HL-60 (cell line): ENCODE measurements at regions not wholly inside any gene's neighbourhood (a gene's known extent, or its start where the extent isn't known, plus 50 kb on each side); places are given as distances from the start of the nearest gene placed in this dataset.

Experiments used
- DNase-seq, 2 experiments: peaks; one replicate each; pipeline ENCODE4 v3.0.0-alpha.2; 2010 to 2020; ENCODE audit warnings: low read depth in 1 of 2, low spot score in 1 of 2
- H3K27ac ChIP-seq: fragments of 250-450 bp; sonication (Bioruptor Pico); replicated peaks from 2 replicates; pipeline ENCODE4 v1.5.1; 2020; ENCODE audit warnings: mild to moderate bottlenecking, moderate library complexity
- H3K27me3 ChIP-seq: fragments of 250-450 bp; sonication (Bioruptor Pico); 2 replicates; pipeline ENCODE4 v1.5.1; 2021; ENCODE audit warnings: mild to moderate bottlenecking, moderate library complexity; ENCODE audit not compliant: insufficient read depth, poor library complexity, severe bottlenecking
- H3K4me3 ChIP-seq: replicated peaks from 2 replicates; pipeline ENCODE4 v1.5.1; 2011; ENCODE audit warnings: mild to moderate bottlenecking, control low read depth, low read length; ENCODE audit not compliant: insufficient read depth
- CTCF ChIP-seq: IDR thresholded peaks from one replicate; pipeline ENCODE4 v1.5.1; 2011; ENCODE audit warnings: low read length, control low read depth, inconsistent platforms; ENCODE audit not compliant: insufficient read depth
- GABPA ChIP-seq: IDR thresholded peaks from 2 replicates; pipeline ENCODE4 v1.6.1; 2012; ENCODE audit warnings: low read depth
- POLR2AphosphoS5 ChIP-seq: IDR thresholded peaks from 2 replicates; pipeline ENCODE4 v1.6.1; 2012; ENCODE audit warnings: low read depth
- REST ChIP-seq: IDR thresholded peaks from 2 replicates; pipeline ENCODE4 v1.6.1; 2012; ENCODE audit warnings: low read depth; ENCODE audit not compliant: insufficient replicate concordance
- SPI1 ChIP-seq: IDR thresholded peaks from 2 replicates; pipeline ENCODE4 v1.6.1; 2012; ENCODE audit warnings: low read depth, mild to moderate bottlenecking, borderline replicate concordance

GRCh38 chrX:39846460-39846859 lies 251.3 kb downstream of the BCOR start:
- H3K27ac ChIP-seq = no peak overlapping the region
- no peaks in the 10 kb centered on the region for H3K27me3 ChIP-seq
- DNase-seq = no peak
- H3K4me3 ChIP-seq = no peak overlapping the region
- TF ChIP-seq REST (no peak), SPI1 (no peak), CTCF (no peak), POLR2AphosphoS5 (no peak)

GRCh38 chrX:39848243-39848642 lies 249.5 kb downstream of the BCOR start:
- TF ChIP-seq CTCF (no peak), SPI1 (no peak), REST (no peak), GABPA (no peak), POLR2AphosphoS5 (no peak)
- Histone ChIP-seq H3K27me3 (no peaks in the 10 kb centered on the region), H3K4me3 (no peak overlapping the region), H3K27ac (no peak overlapping the region)
- DNase-seq = no peak

GRCh38 chrX:39848900-39849299 lies 248.9 kb downstream of the BCOR start:
- H3K27ac ChIP-seq = no peak overlapping the region
- DNase-seq = no peak
- no peaks in the 10 kb centered on the region for H3K27me3 ChIP-seq
- TF ChIP-seq CTCF (no peak), REST (no peak), POLR2AphosphoS5 (no peak), GABPA (no peak), SPI1 (no peak)
- no peak overlapping the region for H3K4me3 ChIP-seq
